GM23338 (cell line): ENCODE measurements at regions not wholly inside any gene's neighbourhood (a gene's known extent, or its start where the extent isn't known, plus 50 kb on each side); places are given as distances from the start of the nearest gene placed in this dataset.

Source experiments
- ATAC-seq: fragments of 200-7000 bp; cut with Tn5 transposase; 3 replicates; pipeline ENCODE4 v1.9.1; 2020
- DNase-seq: peaks from one replicate; pipeline ENCODE4 v3.0.0-alpha.2; 2015; ENCODE audit warnings: low spot score
- H2AFZ ChIP-seq: fragments of 200-600 bp; sonication (generic); 2 replicates; pipeline ENCODE4 v1.8.0; 2016; ENCODE audit warnings: antibody characterized with exemption, mild to moderate bottlenecking, moderate library complexity
- H3F3A ChIP-seq: fragments of 200-600 bp; sonication (generic); replicated peaks from 2 replicates; pipeline ENCODE4 v1.8.0; 2017; ENCODE audit warnings: antibody characterized with exemption, mixed run types, low read depth
- H3K27ac ChIP-seq: fragments of 200-600 bp; sonication (generic); 2 replicates; pipeline ENCODE4 v1.6.1; 2016; ENCODE audit warnings: low read depth
- H3K27me3 ChIP-seq: fragments of 200-600 bp; sonication (generic); 2 replicates; pipeline ENCODE4 v1.8.0; 2016; ENCODE audit warnings: mild to moderate bottlenecking, mixed run types, moderate library complexity; ENCODE audit not compliant: insufficient read depth
- H3K36me3 ChIP-seq: fragments of 200-600 bp; sonication (generic); 2 replicates; pipeline ENCODE4 v1.8.0; 2016; ENCODE audit warnings: mild to moderate bottlenecking; ENCODE audit not compliant: insufficient read depth
- H3K4me1 ChIP-seq: fragments of 200-600 bp; sonication (generic); 2 replicates; pipeline ENCODE4 v1.8.0; 2016; ENCODE audit warnings: mild to moderate bottlenecking, moderate library complexity; ENCODE audit not compliant: insufficient read depth
- H3K4me2 ChIP-seq: fragments of 200-600 bp; sonication (generic); 2 replicates; pipeline ENCODE4 v1.7.1; 2017; ENCODE audit warnings: mixed run types
- H3K4me3 ChIP-seq: fragments of 200-600 bp; sonication (generic); 2 replicates; pipeline ENCODE4 v1.6.1; 2016; ENCODE audit warnings: mixed run types
- H3K79me2 ChIP-seq: fragments of 200-600 bp; sonication (generic); replicated peaks from 2 replicates; pipeline ENCODE4 v1.8.0; 2017; ENCODE audit warnings: mild to moderate bottlenecking; ENCODE audit not compliant: insufficient read depth
- H3K9me2 ChIP-seq: fragments of 200-600 bp; sonication (generic); 2 replicates; pipeline ENCODE4 v1.8.0; 2017; ENCODE audit not compliant: insufficient read depth
- H4K20me1 ChIP-seq: fragments of 200-600 bp; sonication (generic); replicated peaks from 2 replicates; pipeline ENCODE4 v1.8.0; 2017; ENCODE audit warnings: mild to moderate bottlenecking; ENCODE audit not compliant: insufficient read depth
- H3K27ac Mint-ChIP-seq: 2 replicates; pipeline ENCODE4 v1.8.0; 2020; ENCODE audit warnings: inconsistent platforms, mild to moderate bottlenecking, moderate library complexity, mixed read lengths
- H3K27me3 Mint-ChIP-seq: 3 replicates; pipeline ENCODE4 v1.8.0; 2022; ENCODE audit warnings: low read depth, mild to moderate bottlenecking, moderate library complexity, mixed read lengths, inconsistent platforms; ENCODE audit not compliant: insufficient read depth, poor library complexity
- H3K36me3 Mint-ChIP-seq: 3 replicates; pipeline ENCODE4 v1.8.0; 2021; ENCODE audit warnings: low read depth, mild to moderate bottlenecking, inconsistent platforms, moderate library complexity, mixed read lengths
- H3K4me1 Mint-ChIP-seq: 3 replicates; pipeline ENCODE4 v1.8.0; 2020; ENCODE audit warnings: mild to moderate bottlenecking, inconsistent platforms, mixed read lengths
- H3K4me3 Mint-ChIP-seq: 3 replicates; pipeline ENCODE4 v1.8.0; 2021; ENCODE audit warnings: moderate library complexity, mild to moderate bottlenecking, inconsistent platforms, mixed read lengths
- H3K9me3 Mint-ChIP-seq: 3 replicates; pipeline ENCODE4 v1.8.0; 2020; ENCODE audit warnings: moderate library complexity, mild to moderate bottlenecking, inconsistent platforms, mixed read lengths
- CREB1 ChIP-seq: fragments of 250-450 bp; sonication (Bioruptor Pico); IDR thresholded peaks from 2 replicates; pipeline ENCODE4 v1.5.0; 2020; ENCODE audit warnings: low read depth, mild to moderate bottlenecking, moderate library complexity
- ETS1 ChIP-seq: IDR thresholded peaks from 2 replicates; pipeline ENCODE4 v1.6.1; 2016; ENCODE audit warnings: antibody characterized with exemption
- EZH2 ChIP-seq: fragments of 200-600 bp; sonication (generic); IDR thresholded peaks from one replicate; pipeline ENCODE4 v1.8.0; 2017; ENCODE audit warnings: antibody characterized with exemption, mild to moderate bottlenecking, low read depth; ENCODE audit not compliant: unreplicated experiment
- EZH2phosphoT487 ChIP-seq: fragments of 200-600 bp; sonication (generic); IDR thresholded peaks from one replicate; pipeline ENCODE4 v1.8.1; 2018; ENCODE audit warnings: antibody characterized with exemption; ENCODE audit not compliant: unreplicated experiment
- NANOG ChIP-seq: IDR thresholded peaks from 2 replicates; pipeline ENCODE4 v1.6.1; 2016; ENCODE audit warnings: antibody characterized with exemption, borderline replicate concordance
- POLR2AphosphoS5 ChIP-seq: IDR thresholded peaks from 2 replicates; pipeline ENCODE4 v1.6.1; 2016; ENCODE audit warnings: antibody characterized with exemption, low read depth
- ZNF331 ChIP-seq: fragments of 250-450 bp; sonication (Bioruptor Pico); IDR thresholded peaks from 2 replicates; pipeline ENCODE4 v1.5.0; 2020; ENCODE audit warnings: low read depth, mild to moderate bottlenecking, moderate library complexity
- ZNF462 ChIP-seq: fragments of 250-450 bp; sonication (Bioruptor Pico); IDR thresholded peaks from 2 replicates; pipeline ENCODE4 v1.5.0; 2020; ENCODE audit warnings: mild to moderate bottlenecking, moderate library complexity

- H3K4me1 Mint-ChIP-seq: peaks cover 10% of the 10 kb centered on the region; the same call in 2 of the 3 replicates
- TF ChIP-seq EZH2phosphoT487 (no peak), POLR2AphosphoS5 (no peak), ETS1 (no peak), EZH2 (no peak), ZNF462 (CRISPR knock-in tag) (no peak), ZNF331 (CRISPR knock-in tag) (no peak), CREB1 (CRISPR knock-in tag) (no peak), NANOG (no peak)
- Histone ChIP-seq H3F3A (no peaks in the 10 kb centered on the region), H4K20me1 (no peaks in the 10 kb centered on the region), H3K27ac (no peak overlapping the region), H2AFZ (no peak overlapping the region), H3K9me2 (no peaks in the 10 kb centered on the region), H3K79me2 (peaks cover 27% of the 10 kb centered on the region), H3K27me3 (no peaks in the 10 kb centered on the region), H3K4me2 (peak overlapping the region; percentile 6; the same call in 1 of the 2 replicates), H3K4me3 (no peak overlapping the region), H3K36me3 (no peaks in the 10 kb centered on the region), H3K4me1 (peaks cover 25% of the 10 kb centered on the region; the same call in 1 of the 2 replicates)
- no peak overlapping the region for H3K27ac Mint-ChIP-seq
- no peak overlapping the region for H3K4me3 Mint-ChIP-seq
- H3K27me3 Mint-ChIP-seq: no peaks in the 10 kb centered on the region
- DNase-seq (no peak), ATAC-seq (no peak)
- H3K36me3 Mint-ChIP-seq: no peaks in the 10 kb centered on the region
- no peaks in the 10 kb centered on the region for H3K9me3 Mint-ChIP-seq
Observed at GRCh38 chr3:28050885-28051284, 190.5 kb upstream of the CMC1 start.
